GM21447 (cell line): ENCODE measurements at regions not wholly inside any gene's neighbourhood (a gene's known extent, or its start where the extent isn't known, plus 50 kb on each side); places are given as distances from the start of the nearest gene placed in this dataset.
"Not testable (repeated sequence)": the region's sequence is repeated elsewhere in the genome, so short reads cannot be mapped to it uniquely, and the experiment has no call there.

Source experiments
- ATAC-seq: cut with Tn5 transposase; IDR thresholded peaks from one replicate; pipeline ENCODE4 v1.9.1; 2021; ENCODE audit not compliant: unreplicated experiment

- no peak for ATAC-seq
Observed at GRCh38 chr16:17759451-17760390, 289.0 kb upstream of the XYLT1 start.

GRCh38 chr16:17757808-17758207, 287.0 kb upstream of the XYLT1 start:
- ATAC-seq: no peak

DNA sequence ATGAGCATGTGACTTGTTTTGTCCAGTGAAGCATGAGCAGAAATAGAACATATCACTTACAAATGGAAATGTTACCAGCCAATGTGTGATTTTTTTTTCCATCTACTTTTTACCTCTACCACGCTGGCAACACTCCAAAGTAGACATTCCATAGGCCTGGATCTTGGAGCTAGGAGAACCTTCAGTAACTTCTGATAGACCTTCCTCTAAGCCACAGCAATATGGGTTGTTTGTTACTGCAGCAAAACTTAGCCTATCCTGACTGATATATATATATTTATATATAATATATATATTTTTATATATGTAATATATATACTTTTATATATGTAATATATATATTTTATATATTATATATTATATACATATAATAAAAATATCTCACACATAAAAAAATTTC, 284.4 kb upstream of the XYLT1 start:
- ATAC-seq: no peak

- no peak for ATAC-seq
Observed at GRCh38 chr16:17753434-17753833, 282.7 kb upstream of the XYLT1 start.

DNA sequence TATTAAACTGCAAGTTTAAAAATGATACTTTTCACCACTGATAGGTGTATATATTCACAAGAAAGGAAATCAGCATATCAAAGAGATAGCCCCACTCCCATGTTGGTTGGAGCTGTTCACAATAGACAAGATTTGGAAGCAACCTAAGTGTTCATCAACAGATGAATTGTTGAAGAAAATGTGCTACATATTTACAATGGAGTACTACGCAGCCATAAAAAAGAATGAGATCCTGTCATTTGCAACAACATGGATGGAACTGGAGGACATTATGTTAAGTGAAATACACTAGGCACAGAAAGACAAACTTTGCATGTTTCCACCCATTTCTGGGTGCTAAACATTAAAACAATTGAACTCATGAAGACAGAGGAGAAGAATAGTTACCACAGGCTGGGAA, 278.9 kb upstream of the XYLT1 start:
- ATAC-seq: no peak

GRCh38 chr16:17748044-17748719, 277.4 kb upstream of the XYLT1 start:
- no peak for ATAC-seq

DNA sequence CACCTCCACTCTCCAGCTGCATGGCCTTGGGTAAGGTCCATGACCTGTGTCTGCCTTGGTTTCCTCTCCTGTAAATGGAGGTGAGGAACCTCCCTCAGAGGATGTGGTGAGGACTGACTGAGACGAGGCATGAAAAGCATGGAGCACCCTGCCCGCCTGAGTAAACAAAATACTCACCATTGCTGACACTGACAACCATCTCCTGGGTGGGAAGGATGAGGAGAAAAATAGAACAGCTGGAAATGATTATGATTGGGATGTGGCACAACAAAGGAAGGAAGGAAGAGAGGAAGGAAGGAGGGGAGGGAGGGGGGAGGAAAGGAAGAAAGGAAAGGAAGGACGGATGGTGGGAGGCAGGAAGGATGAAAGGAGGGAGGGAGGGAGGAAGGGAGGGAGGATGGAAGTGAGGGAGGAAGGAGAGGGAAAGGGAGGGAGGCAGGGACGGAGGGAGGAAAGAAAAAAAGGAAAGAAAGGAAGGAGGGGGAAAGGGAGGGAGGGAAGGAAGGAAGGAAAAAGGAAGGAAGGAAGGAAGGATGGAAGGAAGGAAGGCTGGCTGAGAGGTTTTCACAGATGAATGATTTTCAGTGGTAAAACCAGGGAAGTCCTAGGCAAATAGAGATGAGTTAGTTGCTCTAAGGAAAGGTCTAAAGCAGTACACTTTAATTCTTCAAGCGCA, 276.5 kb upstream of the XYLT1 start:
- ATAC-seq: no peak

DNA sequence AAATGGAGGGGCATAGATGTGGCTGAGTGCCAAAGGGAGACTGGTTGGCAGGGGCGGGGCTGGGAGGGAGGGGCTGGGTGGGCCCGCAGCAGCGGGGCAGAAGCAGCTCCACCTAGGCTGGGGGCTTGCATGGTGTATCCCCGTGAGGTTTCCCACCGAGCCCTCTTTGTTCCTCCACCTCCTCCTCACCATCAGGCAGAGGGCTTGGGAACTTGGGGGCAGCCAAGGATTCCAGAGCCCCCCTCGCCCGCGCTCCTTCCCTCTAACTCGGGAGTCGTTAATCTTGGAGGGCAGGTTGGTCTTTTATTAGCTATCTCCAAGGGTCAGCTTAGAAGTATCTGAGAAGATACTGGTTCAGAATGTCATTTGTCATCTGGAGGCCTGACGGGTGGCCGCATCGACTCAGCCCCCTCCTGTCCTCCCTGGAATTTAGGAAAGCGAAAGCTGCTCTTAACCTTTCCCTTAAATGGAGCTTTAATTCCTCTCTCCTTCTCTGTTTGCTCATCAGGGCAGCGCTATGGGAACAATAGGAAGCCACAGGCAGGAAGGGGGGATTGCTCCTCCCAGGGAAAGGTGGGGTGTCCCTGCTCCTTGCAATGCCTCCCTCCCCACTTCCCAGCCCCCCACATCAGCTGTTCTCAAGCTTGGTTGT, 274.3 kb upstream of the XYLT1 start:
- no peak for ATAC-seq

GRCh38 chr16:17743578-17743977, 272.8 kb upstream of the XYLT1 start:
- ATAC-seq: no peak

GRCh38 chr16:17743158-17743557, 272.4 kb upstream of the XYLT1 start:
- no peak for ATAC-seq

DNA sequence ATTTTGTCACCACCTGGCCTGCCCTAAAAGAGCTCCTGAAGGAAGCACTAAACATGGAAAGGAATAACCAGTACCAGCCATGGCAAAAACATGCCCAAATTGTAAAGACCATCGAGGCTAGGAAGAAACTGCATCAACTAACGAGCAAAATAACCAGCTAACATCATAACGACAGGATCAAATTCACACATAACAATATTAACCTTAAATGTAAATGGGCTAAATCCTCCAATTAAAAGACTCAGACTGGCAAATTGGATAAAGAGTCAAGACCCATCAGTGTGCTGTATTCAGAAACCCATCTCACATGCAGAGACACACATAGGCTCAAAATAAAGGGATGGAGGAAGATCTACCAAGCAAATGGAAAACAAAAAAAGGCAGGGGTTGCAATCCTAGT, 264.3 kb upstream of the XYLT1 start:
- not testable (repeated sequence) for ATAC-seq

DNA sequence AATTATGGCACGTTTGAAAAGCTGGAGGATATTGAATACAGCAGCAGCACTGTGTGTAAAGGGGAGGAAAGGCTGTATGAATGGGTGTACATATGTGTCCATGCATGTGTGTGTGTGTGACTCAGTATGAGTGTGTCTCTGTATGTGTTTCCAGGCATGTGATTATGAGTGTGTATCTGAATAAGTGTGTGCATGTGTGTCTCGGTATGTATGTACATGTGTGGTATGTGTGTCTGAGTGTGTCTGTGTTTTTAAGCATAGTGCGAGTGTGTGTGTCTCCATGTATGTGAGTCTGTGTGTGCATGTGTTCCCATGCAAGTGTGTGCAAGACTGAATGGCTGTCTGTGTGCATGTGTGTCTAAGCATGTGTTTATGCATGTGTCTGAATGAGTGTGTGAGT, 259.1 kb upstream of the XYLT1 start:
- no peak for ATAC-seq

- ATAC-seq: no peak
Observed at GRCh38 chr16:17728196-17728595, 257.4 kb upstream of the XYLT1 start.

DNA sequence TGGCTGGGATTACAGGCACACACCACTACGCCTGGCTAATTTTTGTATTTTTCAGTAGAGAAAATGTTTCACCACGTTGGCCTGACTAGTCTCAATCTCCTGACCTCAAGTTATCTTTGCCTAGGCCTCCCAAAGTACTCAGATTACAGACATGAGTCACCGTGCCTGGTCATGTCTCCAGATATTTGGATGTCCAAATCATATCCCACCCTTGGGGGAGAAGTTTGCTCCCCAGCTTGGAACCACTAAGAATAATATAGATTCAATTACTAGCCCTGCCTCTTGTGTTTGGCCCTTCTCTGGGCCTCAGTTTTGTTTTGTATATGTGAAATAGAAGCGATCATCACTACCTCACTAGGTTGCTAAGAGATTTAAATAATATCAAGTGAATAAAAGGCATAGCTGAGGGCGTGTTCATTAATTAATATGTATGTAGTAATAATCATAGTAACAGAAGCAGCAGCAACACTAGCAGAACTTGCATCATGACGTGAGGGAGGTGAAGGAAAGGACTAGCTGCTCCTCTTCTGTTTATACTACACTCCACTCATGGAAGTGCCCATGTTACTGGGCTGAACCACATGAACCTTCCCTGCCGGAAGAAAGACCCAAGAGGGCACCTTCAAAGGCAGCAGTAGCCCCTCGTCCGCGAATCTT, 253.6 kb upstream of the XYLT1 start:
- ATAC-seq: no peak

DNA sequence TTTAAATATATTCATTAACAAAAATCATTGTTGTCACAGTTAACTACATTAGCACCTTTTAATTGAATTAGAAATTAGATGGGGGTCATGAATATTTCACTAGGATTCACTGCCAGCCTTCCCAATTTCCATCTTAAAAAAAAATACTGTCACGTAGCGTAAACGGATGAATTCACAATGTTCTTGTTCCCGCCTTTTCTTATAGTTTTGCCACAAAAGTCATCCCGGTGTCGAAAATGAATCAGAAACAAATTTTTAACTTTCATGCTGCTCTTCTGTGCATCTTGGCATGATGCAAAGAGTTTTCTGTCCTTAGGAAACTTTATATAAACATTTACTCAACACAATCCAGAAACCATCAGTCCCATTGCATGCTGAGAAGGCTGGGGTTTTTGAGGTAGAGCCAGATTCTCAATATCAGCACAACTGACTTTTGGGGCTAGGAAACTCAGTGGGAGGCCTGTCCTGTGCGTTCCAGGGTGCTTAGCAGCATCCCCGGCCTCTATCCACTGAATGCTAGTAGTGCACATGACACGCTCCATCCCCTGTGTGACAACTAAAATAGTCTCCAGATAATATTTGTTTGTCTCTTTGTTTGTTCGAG, 252.9 kb upstream of the XYLT1 start:
- ATAC-seq: no peak

GRCh38 chr16:17718495-17718894, 247.7 kb upstream of the XYLT1 start:
- ATAC-seq: no peak

- no peak for ATAC-seq
Observed at GRCh38 chr16:17705847-17706246, 235.1 kb upstream of the XYLT1 start.

- no peak for ATAC-seq
Observed at GRCh38 chr16:17696616-17697015, 225.9 kb upstream of the XYLT1 start.

GRCh38 chr16:17692484-17692883, 221.7 kb upstream of the XYLT1 start:
- no peak for ATAC-seq

DNA sequence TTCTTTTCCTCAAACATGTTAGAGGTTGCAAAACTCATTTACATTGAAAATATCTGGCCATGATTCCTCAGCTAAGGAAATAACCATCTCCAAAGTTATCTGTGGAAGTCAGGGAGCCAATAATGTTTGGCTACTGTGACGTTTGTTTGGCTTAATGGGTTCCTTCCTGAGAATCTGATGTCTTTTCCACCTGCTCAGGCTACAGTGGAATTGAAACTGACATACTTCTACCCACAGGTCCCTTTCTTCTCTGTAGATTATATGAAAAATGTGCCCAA, 221.1 kb upstream of the XYLT1 start:
- ATAC-seq: no peak
